IMR-90 (cell line): ENCODE measurements at regions not wholly inside any gene's neighbourhood (a gene's known extent, or its start where the extent isn't known, plus 50 kb on each side); places are given as distances from the start of the nearest gene placed in this dataset.

ENCODE experiments used
- ATAC-seq: fragments of 200-7000 bp; cut with Tn5 transposase; 2 replicates; pipeline ENCODE4 v1.9.1; 2020; ENCODE audit warnings: low read depth, mild to moderate bottlenecking, moderate library complexity
- BruUV-seq: library from RNA; stranded (reverse); fragments of 400-500 nt; replicated peaks from 2 replicates; lab custom pipeline; 2021; lab: Mats Ljungman, UMichigan
- CTCF ChIA-PET: fragments of 300-600 bp; formaldehyde crosslinking; extraction: SDS; loops from one replicate; lab custom pipeline; 2021; ENCODE audit warnings: antibody characterized with exemption; lab: Yijun Ruan, JAX
- POLR2A ChIA-PET: fragments of 300-600 bp; sonication (Branson Sonifier 250); formaldehyde crosslinking; loops from one replicate; lab custom pipeline; 2022; ENCODE audit warnings: antibody characterized with exemption; ENCODE audit not compliant: unreplicated experiment; lab: Charles Lee
- DNase-seq: peaks from one replicate; pipeline ENCODE4 v3.0.0; 2013
- H2AFZ ChIP-seq: replicated peaks from 2 replicates; pipeline ENCODE3; 2013; ENCODE audit warnings: low read length, mild to moderate bottlenecking; ENCODE audit not compliant: poor library complexity
- H2AK5ac ChIP-seq: 2 replicates; pipeline ENCODE4 v1.6.1; 2013; ENCODE audit warnings: low read depth, low read length, inconsistent platforms
- H2AK9ac ChIP-seq: replicated peaks from 2 replicates; pipeline ENCODE3; 2013; ENCODE audit warnings: mild to moderate bottlenecking, low read depth, low read length, moderate library complexity; ENCODE audit not compliant: poor library complexity
- H2BK120ac ChIP-seq: 2 replicates; pipeline ENCODE4 v1.6.1; 2013; ENCODE audit warnings: low read depth, low read length, inconsistent platforms
- H2BK15ac ChIP-seq: 3 replicates; pipeline ENCODE4 v1.6.1; 2013; ENCODE audit warnings: low read depth, low read length, inconsistent platforms
- H2BK20ac ChIP-seq: 2 replicates; pipeline ENCODE4 v1.6.1; 2013; ENCODE audit warnings: low read depth, mild to moderate bottlenecking, inconsistent platforms, low read length, moderate library complexity
- H2BK5ac ChIP-seq: 2 replicates; pipeline ENCODE4 v1.6.1; 2013; ENCODE audit warnings: mild to moderate bottlenecking, low read depth, low read length, inconsistent platforms; ENCODE audit not compliant: poor library complexity, severe bottlenecking
- H3K14ac ChIP-seq: replicated peaks from 2 replicates; pipeline ENCODE4 v1.6.1; 2013; ENCODE audit warnings: low read depth, low read length, inconsistent platforms
- H3K18ac ChIP-seq: 2 replicates; pipeline ENCODE4 v1.6.1; 2013; ENCODE audit warnings: low read depth, low read length, control low read depth
- H3K23ac ChIP-seq: 2 replicates; pipeline ENCODE4 v1.6.1; 2013; ENCODE audit warnings: low read depth, low read length, inconsistent platforms
- H3K27ac ChIP-seq: 2 replicates; pipeline ENCODE4 v1.5.1; 2013; ENCODE audit warnings: mild to moderate bottlenecking, control low read depth, low read length; ENCODE audit not compliant: insufficient read depth
- H3K27me3 ChIP-seq: 2 replicates; pipeline ENCODE4 v1.6.1; 2013; ENCODE audit warnings: low read length; ENCODE audit not compliant: control insufficient read depth, insufficient read depth
- H3K36me3 ChIP-seq: 2 replicates; pipeline ENCODE4 v1.6.1; 2013; ENCODE audit warnings: low read length, mixed read lengths; ENCODE audit not compliant: control insufficient read depth, insufficient read depth
- H3K4ac ChIP-seq: 2 replicates; pipeline ENCODE4 v1.6.1; 2013; ENCODE audit warnings: low read depth, low read length, inconsistent platforms
- H3K4me1 ChIP-seq: 2 replicates; pipeline ENCODE4 v1.6.1; 2013; ENCODE audit warnings: low read length, mixed read lengths; ENCODE audit not compliant: control insufficient read depth, insufficient read depth
- H3K4me2 ChIP-seq: 2 replicates; pipeline ENCODE4 v1.6.1; 2013; ENCODE audit warnings: low read depth, mild to moderate bottlenecking, control low read depth, low read length, moderate library complexity
- H3K4me3 ChIP-seq: 2 replicates; pipeline ENCODE4 v1.5.1; 2013; ENCODE audit warnings: low read depth, mild to moderate bottlenecking, control low read depth, low read length, moderate library complexity; ENCODE audit not compliant: insufficient read depth
- H3K56ac ChIP-seq: 2 replicates; pipeline ENCODE4 v1.6.1; 2013; ENCODE audit warnings: low read length, inconsistent platforms; ENCODE audit not compliant: insufficient read depth; ENCODE audit errors: extremely low read depth
- H3K79me1 ChIP-seq, 2 experiments: 2 replicates each; pipeline ENCODE4 v1.6.1; 2013; ENCODE audit warnings: low read length in 2 of 2, inconsistent platforms in 1 of 2, low read depth in 1 of 2
- H3K9ac ChIP-seq: 2 replicates; pipeline ENCODE4 v1.6.1; 2013; ENCODE audit warnings: low read depth, low read length, control low read depth
- H3K9me1 ChIP-seq: 2 replicates; pipeline ENCODE4 v1.6.1; 2013; ENCODE audit warnings: low read length, inconsistent platforms; ENCODE audit not compliant: insufficient read depth
- H3K9me3 ChIP-seq: 2 replicates; pipeline ENCODE4 v1.6.1; 2013; ENCODE audit warnings: low read length; ENCODE audit not compliant: control insufficient read depth, insufficient read depth
- H4K20me1 ChIP-seq: 2 replicates; pipeline ENCODE4 v1.6.1; 2013; ENCODE audit warnings: low read length, inconsistent platforms; ENCODE audit not compliant: insufficient read depth
- H4K5ac ChIP-seq: 2 replicates; pipeline ENCODE4 v1.6.1; 2013; ENCODE audit warnings: mild to moderate bottlenecking, low read depth, low read length, control low read depth
- H4K8ac ChIP-seq, 2 experiments: 2 replicates each; pipeline ENCODE4 v1.6.1; 2013; ENCODE audit warnings: low read depth in 2 of 2, low read length in 2 of 2, control low read depth in 1 of 2, inconsistent platforms in 1 of 2
- H4K91ac ChIP-seq: 2 replicates; pipeline ENCODE4 v1.6.1; 2013; ENCODE audit warnings: low read depth, low read length, inconsistent platforms; ENCODE audit not compliant: insufficient read depth
- BHLHE40 ChIP-seq: fragments of 150-350 bp; IDR thresholded peaks from 2 replicates; pipeline ENCODE4 v1.6.1; 2016; ENCODE audit warnings: mild to moderate bottlenecking, low read depth, low read length
- CEBPB ChIP-seq: IDR thresholded peaks from 2 replicates; pipeline ENCODE4 v1.6.1; 2012; ENCODE audit warnings: low read depth, low read length, improper control_type of control experiment
- CHD1 ChIP-seq: IDR thresholded peaks from 2 replicates; pipeline ENCODE4 v1.6.1; 2012; ENCODE audit warnings: low read depth, low read length, improper control_type of control experiment
- CTCF ChIP-seq: conservative IDR thresholded peaks from 2 replicates; pipeline ENCODE4 v1.5.1; 2012; ENCODE audit warnings: mild to moderate bottlenecking, low read depth, low read length, improper control_type of control experiment
- FOS ChIP-seq: fragments of 150-350 bp; IDR thresholded peaks from 2 replicates; pipeline ENCODE4 v1.6.1; 2016; ENCODE audit warnings: low read depth, low read length
- MAFK ChIP-seq: IDR thresholded peaks from 2 replicates; pipeline ENCODE4 v1.6.1; 2012; ENCODE audit warnings: low read depth, low read length, improper control_type of control experiment
- MAZ ChIP-seq: IDR thresholded peaks from 2 replicates; pipeline ENCODE4 v1.6.1; 2012; ENCODE audit warnings: low read depth, mild to moderate bottlenecking, low read length, improper control_type of control experiment, moderate library complexity, borderline replicate concordance
- MXI1 ChIP-seq: IDR thresholded peaks from 2 replicates; pipeline ENCODE4 v1.6.1; 2012; ENCODE audit warnings: low read depth, mild to moderate bottlenecking, low read length, moderate library complexity, borderline replicate concordance
- NFE2L2 ChIP-seq: fragments of 150-350 bp; IDR thresholded peaks from 2 replicates; pipeline ENCODE4 v1.6.1; 2016; ENCODE audit warnings: low read depth, mild to moderate bottlenecking, low read length
- POLR2A ChIP-seq: IDR thresholded peaks from 2 replicates; pipeline ENCODE4 v1.6.1; 2012; ENCODE audit warnings: mild to moderate bottlenecking, low read depth, low read length
- RCOR1 ChIP-seq: IDR thresholded peaks from 2 replicates; pipeline ENCODE4 v1.6.1; 2012; ENCODE audit warnings: mild to moderate bottlenecking, low read length, improper control_type of control experiment; ENCODE audit not compliant: insufficient replicate concordance
- SMC3 ChIP-seq: fragments of 150-350 bp; IDR thresholded peaks from 2 replicates; pipeline ENCODE4 v1.6.1; 2016; ENCODE audit warnings: low read depth, mild to moderate bottlenecking, antibody characterized with exemption, low read length, moderate library complexity
- WGBS, 2 experiments: methylation state at CpG; one replicate each; pipeline versions ENCODE4 v1.1.5 to v1.1.7; 2013; ENCODE audit warnings: missing lambda C conversion rate in 2 of 2; ENCODE audit not compliant: insufficient read length in 1 of 2; ENCODE audit errors: extremely low coverage in 2 of 2; 5-methylcytosine and 5-hydroxymethylcytosine counted together
- dilution Hi-C: fragments of 300-500 bp; cut with HindIII; formaldehyde crosslinking; loops from one replicate; pipeline ENCODE4 v1.14.3; 2018; ENCODE audit warnings: low sequenced_read_pairs; ENCODE audit not compliant: unreplicated experiment
- in situ Hi-C: fragments of 300-500 bp; cut with MboI; formaldehyde crosslinking; loops from 3 replicates; pipeline ENCODE4 v1.14.3; 2019; ENCODE audit warnings: low sequenced_read_pairs, inconsistent platforms, mixed read lengths
- intact Hi-C: fragments of 100-400 bp; cut with micrococcal nuclease; formaldehyde crosslinking; loops from 2 replicates; pipeline ENCODE4 v1.10.0; 2022
- TF ChIP-seq, protein P1 (sequence below): fragments of 150-350 bp; IDR thresholded peaks from 2 replicates; pipeline ENCODE4 v1.6.1; 2017; ENCODE audit warnings: mild to moderate bottlenecking, antibody characterized with exemption, low read length, low read depth
- TF ChIP-seq, protein P2 (sequence below): fragments of 150-350 bp; IDR thresholded peaks from 2 replicates; pipeline ENCODE4 v1.6.1; 2016; ENCODE audit warnings: low read depth, mild to moderate bottlenecking, low read length, moderate library complexity, borderline replicate concordance

GRCh38 chr3:145370870-145371269 is 790.1 kb downstream of the PLOD2 start:
- no peaks in the 10 kb centered on the region for H3K4me1 ChIP-seq
- ATAC-seq, result no peak
- no peak overlapping the region for H3K4me2 ChIP-seq
- H2BK5ac ChIP-seq, result no peak overlapping the region
- WGBS, 2 experiments, result no CpG with 5 or more reads among the region's 5 CpGs
- ChIA-PET CTCF (no interaction called here), POLR2A (no interaction called here)
- H4K8ac ChIP-seq, result no peak overlapping the region
- BruUV-seq, result no TSS peak
- H2AK5ac ChIP-seq, result no peak overlapping the region
- H3K9me3 ChIP-seq, result peaks cover 9% of the 10 kb centered on the region
- H2AFZ ChIP-seq, result no peak overlapping the region
- dilution Hi-C loops, result no loop called here
- no peak overlapping the region for H3K4ac ChIP-seq
- H2BK15ac ChIP-seq, result no peak overlapping the region
- H3K9ac ChIP-seq, result no peak overlapping the region
- in situ Hi-C loops, result no loop called here
- H4K5ac ChIP-seq, result no peak overlapping the region
- no peak overlapping the region for H2AK9ac ChIP-seq
- no peak overlapping the region for H3K14ac ChIP-seq
- H3K36me3 ChIP-seq, result no peaks in the 10 kb centered on the region
- H2BK120ac ChIP-seq, result no peak overlapping the region
- intact Hi-C loops, result no loop called here
- no peaks in the 10 kb centered on the region for H3K79me1 ChIP-seq
- no peak for TF ChIP-seq MXI1
- no peak for TF ChIP-seq NFE2L2
- TF ChIP-seq SMC3, result no peak
- TF ChIP-seq, protein P1, sequence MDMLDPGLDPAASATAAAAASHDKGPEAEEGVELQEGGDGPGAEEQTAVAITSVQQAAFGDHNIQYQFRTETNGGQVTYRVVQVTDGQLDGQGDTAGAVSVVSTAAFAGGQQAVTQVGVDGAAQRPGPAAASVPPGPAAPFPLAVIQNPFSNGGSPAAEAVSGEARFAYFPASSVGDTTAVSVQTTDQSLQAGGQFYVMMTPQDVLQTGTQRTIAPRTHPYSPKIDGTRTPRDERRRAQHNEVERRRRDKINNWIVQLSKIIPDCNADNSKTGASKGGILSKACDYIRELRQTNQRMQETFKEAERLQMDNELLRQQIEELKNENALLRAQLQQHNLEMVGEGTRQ, result no peak
- TF ChIP-seq, protein P2, sequence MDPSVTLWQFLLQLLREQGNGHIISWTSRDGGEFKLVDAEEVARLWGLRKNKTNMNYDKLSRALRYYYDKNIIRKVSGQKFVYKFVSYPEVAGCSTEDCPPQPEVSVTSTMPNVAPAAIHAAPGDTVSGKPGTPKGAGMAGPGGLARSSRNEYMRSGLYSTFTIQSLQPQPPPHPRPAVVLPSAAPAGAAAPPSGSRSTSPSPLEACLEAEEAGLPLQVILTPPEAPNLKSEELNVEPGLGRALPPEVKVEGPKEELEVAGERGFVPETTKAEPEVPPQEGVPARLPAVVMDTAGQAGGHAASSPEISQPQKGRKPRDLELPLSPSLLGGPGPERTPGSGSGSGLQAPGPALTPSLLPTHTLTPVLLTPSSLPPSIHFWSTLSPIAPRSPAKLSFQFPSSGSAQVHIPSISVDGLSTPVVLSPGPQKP, result no peak
- no peak for TF ChIP-seq POLR2A
- no peak for TF ChIP-seq MAFK
- TF ChIP-seq MAZ, result no peak
- no peak for TF ChIP-seq FOS
- no peak for TF ChIP-seq BHLHE40
- TF ChIP-seq RCOR1, result no peak
- TF ChIP-seq CTCF, result no peak
- TF ChIP-seq CHD1, result no peak
- no peak for TF ChIP-seq CEBPB
- H3K9me1 ChIP-seq, result no peaks in the 10 kb centered on the region
- no peak overlapping the region for H3K4me3 ChIP-seq
- no peaks in the 10 kb centered on the region for H3K27me3 ChIP-seq
- DNase-seq, result no peak
- no peak overlapping the region for H3K27ac ChIP-seq
- H4K91ac ChIP-seq, result no peak overlapping the region
- H4K20me1 ChIP-seq, result no peaks in the 10 kb centered on the region
- H2BK20ac ChIP-seq, result no peak overlapping the region
- no peak overlapping the region for H3K56ac ChIP-seq
- H3K23ac ChIP-seq, result no peak overlapping the region
- no peak overlapping the region for H3K18ac ChIP-seq
